HepG2 (cell line): ENCODE measurements at regions not wholly inside any gene's neighbourhood (a gene's known extent, or its start where the extent isn't known, plus 50 kb on each side); places are given as distances from the start of the nearest gene placed in this dataset.

Source experiments
- ARNT2 ChIP-seq: sonication (generic); formaldehyde crosslinking; IDR thresholded peaks from 2 replicates; pipeline ENCODE4 v1.8.0; 2022; ENCODE audit warnings: mild to moderate bottlenecking, low read depth, missing genetic modification reagents, moderate library complexity
- ATF4 ChIP-seq, 2 experiments: fragments of 450-650 bp in 1 of 2; sonication (generic) in 1 of 2; formaldehyde crosslinking; IDR thresholded peaks; 2 replicates each; pipeline versions ENCODE4 v1.5.0 to v1.8.0; 2020 to 2022; ENCODE audit warnings: mild to moderate bottlenecking in 1 of 2, missing genetic modification reagents in 1 of 2
- ATRX ChIP-seq: sonication (generic); formaldehyde crosslinking; IDR thresholded peaks from 2 replicates; pipeline ENCODE4 v1.4.0; 2020; ENCODE audit warnings: missing genetic modification reagents, borderline replicate concordance
- CBX2 ChIP-seq, 2 experiments: fragments of 200-600 bp in 1 of 2; sonication (generic); formaldehyde crosslinking in 1 of 2; IDR thresholded peaks; 2 replicates each; pipeline versions ENCODE4 v1.7.0 to v1.8.1; 2018 to 2022; ENCODE audit warnings: low read depth in 2 of 2, low read length in 1 of 2, mild to moderate bottlenecking in 1 of 2, missing genetic modification reagents in 1 of 2
- CREB1 ChIP-seq, 2 experiments: fragments of 450-650 bp in 1 of 2; IDR thresholded peaks; 2 replicates each; pipeline ENCODE4 v1.6.1; 2016 to 2017; ENCODE audit warnings: control low read depth in 1 of 2, mild to moderate bottlenecking in 1 of 2, missing compliant biosample characterization in 1 of 2, missing genetic modification characterization in 1 of 2
- GABPA ChIP-seq, 2 experiments: IDR thresholded peaks; 2 replicates each; pipeline ENCODE4 v1.6.1; 2011 to 2016; ENCODE audit warnings: low read depth in 2 of 2, low read length in 1 of 2, missing biosample characterization in 1 of 2, missing genetic modification characterization in 1 of 2
- KLF9 ChIP-seq: IDR thresholded peaks from 2 replicates; pipeline ENCODE4 v1.6.1; 2016; ENCODE audit warnings: low read depth
- NFKBIZ ChIP-seq: IDR thresholded peaks from 2 replicates; pipeline ENCODE4 v1.6.1; 2018; ENCODE audit warnings: missing genetic modification reagents, missing compliant biosample characterization
- NPAS2 ChIP-seq: sonication (generic); formaldehyde crosslinking; IDR thresholded peaks from 2 replicates; pipeline ENCODE4 v1.8.0; 2022; ENCODE audit warnings: mild to moderate bottlenecking, missing genetic modification reagents, borderline replicate concordance
- PITX1 ChIP-seq: sonication (generic); formaldehyde crosslinking; IDR thresholded peaks from 2 replicates; pipeline ENCODE4 v1.5.1; 2020; ENCODE audit warnings: mild to moderate bottlenecking, missing genetic modification reagents
- REST ChIP-seq, 2 experiments: IDR thresholded peaks; 2 replicates each; pipeline ENCODE4 v1.6.1; 2011 to 2012; ENCODE audit warnings: low read length in 2 of 2, borderline replicate concordance in 1 of 2, low read depth in 1 of 2, mild to moderate bottlenecking in 1 of 2, moderate library complexity in 1 of 2
- TIGD3 ChIP-seq: sonication (generic); formaldehyde crosslinking; IDR thresholded peaks from 2 replicates; pipeline ENCODE4 v1.5.1; 2020; ENCODE audit warnings: mild to moderate bottlenecking, missing genetic modification reagents, borderline replicate concordance
- ZFP82 ChIP-seq: sonication (generic); formaldehyde crosslinking; IDR thresholded peaks from 2 replicates; pipeline ENCODE4 v1.5.1; 2020; ENCODE audit warnings: mild to moderate bottlenecking, missing genetic modification reagents, borderline replicate concordance
- ZFP90 ChIP-seq: sonication (generic); formaldehyde crosslinking; IDR thresholded peaks from 2 replicates; pipeline ENCODE4 v1.8.0; 2022; ENCODE audit warnings: missing genetic modification reagents, mild to moderate bottlenecking, inconsistent platforms, borderline replicate concordance
- ZNF260 ChIP-seq: sonication (generic); formaldehyde crosslinking; IDR thresholded peaks from 2 replicates; pipeline ENCODE4 v1.4.0; 2020; ENCODE audit warnings: missing genetic modification reagents, low read depth, mild to moderate bottlenecking, borderline replicate concordance
- ZNF317 ChIP-seq: sonication (generic); formaldehyde crosslinking; IDR thresholded peaks from 2 replicates; pipeline ENCODE4 v1.5.0; 2020; ENCODE audit warnings: mild to moderate bottlenecking, missing genetic modification reagents
- TF ChIP-seq, protein P1 (sequence below): sonication (generic); formaldehyde crosslinking; IDR thresholded peaks from 2 replicates; pipeline ENCODE4 v1.4.0; 2020; ENCODE audit warnings: missing genetic modification reagents

GRCh38 chr5:93246090-93246855, 334.7 kb downstream of the NR2F1-AS1 start (continued):
- TF ChIP-seq CBX2 (IDR thresholded peaks at IDR 0.05; ENCODE audit: low read depth, low read length) = no peak
- TF ChIP-seq CBX2 (CRISPR knock-in tag; IDR thresholded peaks at IDR 0.05; ENCODE audit: low read depth) = 0 out of 2 replicates have a peak, but pooled peaks have one; percentile 68
- TF ChIP-seq GABPA (IDR thresholded peaks at IDR 0.05; ENCODE audit: low read depth, low read length) = no peak
- TF ChIP-seq GABPA (CRISPR knock-in tag; IDR thresholded peaks at IDR 0.05; ENCODE audit: low read depth) = peak; percentile 55; the same call in 1 of the 2 replicates
- TF ChIP-seq, protein P1, sequence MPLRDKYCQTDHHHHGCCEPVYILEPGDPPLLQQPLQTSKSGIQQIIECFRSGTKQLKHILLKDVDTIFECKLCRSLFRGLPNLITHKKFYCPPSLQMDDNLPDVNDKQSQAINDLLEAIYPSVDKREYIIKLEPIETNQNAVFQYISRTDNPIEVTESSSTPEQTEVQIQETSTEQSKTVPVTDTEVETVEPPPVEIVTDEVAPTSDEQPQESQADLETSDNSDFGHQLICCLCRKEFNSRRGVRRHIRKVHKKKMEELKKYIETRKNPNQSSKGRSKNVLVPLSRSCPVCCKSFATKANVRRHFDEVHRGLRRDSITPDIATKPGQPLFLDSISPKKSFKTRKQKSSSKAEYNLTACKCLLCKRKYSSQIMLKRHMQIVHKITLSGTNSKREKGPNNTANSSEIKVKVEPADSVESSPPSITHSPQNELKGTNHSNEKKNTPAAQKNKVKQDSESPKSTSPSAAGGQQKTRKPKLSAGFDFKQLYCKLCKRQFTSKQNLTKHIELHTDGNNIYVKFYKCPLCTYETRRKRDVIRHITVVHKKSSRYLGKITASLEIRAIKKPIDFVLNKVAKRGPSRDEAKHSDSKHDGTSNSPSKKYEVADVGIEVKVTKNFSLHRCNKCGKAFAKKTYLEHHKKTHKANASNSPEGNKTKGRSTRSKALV (CRISPR knock-in tag) = peak; percentile 59; the same call in 1 of the 2 replicates
- TF ChIP-seq CREB1 (IDR thresholded peaks at IDR 0.05) = no peak
- TF ChIP-seq CREB1 (CRISPR knock-in tag; IDR thresholded peaks at IDR 0.05) = peak; percentile 82
- peak; percentile 72; the same call in 1 of the 2 replicates for TF ChIP-seq ZFP82 (CRISPR knock-in tag)
- peak; percentile 84 for TF ChIP-seq ARNT2 (CRISPR knock-in tag)
- no peak for TF ChIP-seq ATRX
- TF ChIP-seq REST (IDR thresholded peaks at IDR 0.05; ENCODE audit: borderline replicate concordance in 1 of 2, low read depth in 1 of 2, low read length in 2 of 2) = peak; percentile 12 to 91; a peak in 3 of 4 replicates
- peak in 1 of 2 experiments; percentile 82; a peak in 2 of 4 replicates for TF ChIP-seq ATF4 (CRISPR knock-in tag; IDR thresholded peaks at IDR 0.05)
- no peak for TF ChIP-seq NPAS2
- TF ChIP-seq ZFP90 = no peak; the same call in 1 of the 2 replicates
- TF ChIP-seq TIGD3 (CRISPR knock-in tag) = 0 out of 2 replicates have a peak, but pooled peaks have one; percentile 67
- 0 out of 2 replicates have a peak, but pooled peaks have one; percentile 66 for TF ChIP-seq ZNF317
- peak; percentile 99 for TF ChIP-seq PITX1 (CRISPR knock-in tag)
- TF ChIP-seq NFKBIZ (CRISPR knock-in tag) = peak; percentile 96
- TF ChIP-seq ZNF260 (CRISPR knock-in tag) = no peak
- 0 out of 2 replicates have a peak, but pooled peaks have one; percentile 21 for TF ChIP-seq KLF9 (CRISPR knock-in tag)
